HG03354 (cell line): ENCODE measurements at regions not wholly inside any gene's neighbourhood (a gene's known extent, or its start where the extent isn't known, plus 50 kb on each side); places are given as distances from the start of the nearest gene placed in this dataset.

Experiments used
- ATAC-seq: cut with Tn5 transposase; IDR thresholded peaks from one replicate; pipeline ENCODE4 v1.9.1; 2021; ENCODE audit warnings: mild to moderate bottlenecking; ENCODE audit not compliant: unreplicated experiment, poor library complexity, severe bottlenecking

DNA sequence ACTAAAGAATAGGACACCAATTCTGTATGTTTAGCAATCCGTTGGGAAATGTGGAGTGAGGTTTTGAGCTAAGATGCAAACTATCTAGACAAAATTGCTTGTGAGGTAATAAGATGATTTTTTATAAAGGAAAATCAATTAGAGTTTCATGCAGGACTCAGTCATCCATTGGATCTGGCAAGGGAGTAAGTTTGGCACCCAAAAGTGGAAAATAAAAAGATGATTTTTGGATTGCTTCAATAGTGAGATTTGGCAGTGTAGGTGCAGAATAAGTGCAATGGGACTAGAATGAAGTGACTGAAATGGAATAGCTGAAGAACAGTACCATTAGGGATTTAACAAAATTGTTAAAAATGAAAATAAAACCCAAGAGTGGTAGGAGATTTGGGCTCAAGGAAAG lies 290.5 kb upstream of the EPHA5 start:
- ATAC-seq = no peak

DNA sequence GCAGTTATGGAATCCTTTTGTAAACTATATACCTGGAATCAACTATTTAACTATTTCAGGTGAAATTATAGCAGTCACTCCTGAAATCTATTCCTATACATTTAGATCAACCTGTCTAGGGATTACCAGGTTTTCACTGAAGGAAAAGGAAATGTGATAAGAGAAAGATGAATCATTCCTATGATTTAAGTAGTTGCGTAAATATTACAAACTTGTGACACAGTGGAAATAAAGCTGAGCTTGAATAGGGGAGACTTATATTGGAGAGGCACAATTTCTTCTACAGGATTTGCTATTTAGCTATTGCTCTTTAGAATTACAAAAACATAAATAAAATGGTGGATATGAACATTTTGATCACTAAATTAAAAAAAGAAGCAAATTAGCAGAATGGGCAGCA lies 284.1 kb upstream of the EPHA5 start:
- no peak for ATAC-seq

DNA sequence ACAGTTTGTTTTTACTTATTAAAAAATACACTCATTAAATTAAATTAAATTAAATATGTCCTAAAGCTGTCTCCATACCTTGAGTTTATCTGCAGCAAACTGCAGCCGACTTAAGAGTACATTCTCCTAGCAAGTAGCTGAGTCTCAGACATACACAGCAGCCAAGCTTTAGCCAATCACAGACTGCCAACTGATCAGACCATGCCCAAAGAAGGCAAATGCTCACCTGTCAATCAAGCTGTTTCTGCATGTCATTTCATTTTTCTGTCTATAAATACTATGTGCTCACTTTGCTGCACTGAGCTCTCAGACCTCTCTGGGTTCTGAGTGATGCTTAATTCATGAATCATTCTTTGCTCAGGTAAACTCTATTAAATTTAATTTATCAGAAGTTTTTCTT lies 280.9 kb upstream of the EPHA5 start:
- ATAC-seq = no peak

DNA sequence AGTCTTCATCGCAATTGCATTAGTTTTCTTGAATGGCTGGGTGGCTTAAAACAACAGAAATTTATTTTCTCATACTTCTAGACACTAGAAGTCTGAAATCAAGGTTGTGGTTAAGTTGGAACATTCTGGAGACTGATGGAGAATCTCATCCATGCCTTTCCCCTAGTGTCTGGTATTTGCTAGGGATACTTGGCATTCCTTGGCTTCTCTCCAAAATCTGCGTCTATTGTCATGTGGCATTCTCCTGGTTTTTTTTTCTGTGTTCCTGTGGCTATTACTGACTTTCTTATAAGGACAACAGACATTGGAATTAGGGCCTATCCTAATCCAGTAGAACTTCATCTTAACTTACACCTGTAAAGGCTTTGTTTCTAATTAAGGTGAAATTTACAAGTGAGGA lies 272.8 kb upstream of the EPHA5 start:
- ATAC-seq = no peak

DNA sequence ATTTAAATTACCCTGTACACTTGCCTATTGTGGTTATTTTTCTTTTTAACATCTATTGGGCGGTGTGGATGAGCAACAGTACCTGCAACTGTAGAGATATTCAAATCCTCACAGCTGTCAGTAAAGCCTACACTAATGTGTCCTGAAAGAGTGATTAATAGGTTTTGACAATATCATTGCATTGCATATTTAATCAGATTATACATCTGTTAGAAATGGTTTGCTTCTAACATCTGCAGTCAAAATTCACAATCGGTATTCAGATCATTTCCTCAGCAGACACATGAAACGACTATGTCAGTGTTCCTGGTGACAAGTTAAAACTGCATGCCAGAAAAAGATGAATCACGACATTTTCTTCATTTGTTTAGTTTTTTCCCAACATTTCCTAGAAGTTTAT lies 254.6 kb upstream of the EPHA5 start:
- no peak for ATAC-seq

DNA sequence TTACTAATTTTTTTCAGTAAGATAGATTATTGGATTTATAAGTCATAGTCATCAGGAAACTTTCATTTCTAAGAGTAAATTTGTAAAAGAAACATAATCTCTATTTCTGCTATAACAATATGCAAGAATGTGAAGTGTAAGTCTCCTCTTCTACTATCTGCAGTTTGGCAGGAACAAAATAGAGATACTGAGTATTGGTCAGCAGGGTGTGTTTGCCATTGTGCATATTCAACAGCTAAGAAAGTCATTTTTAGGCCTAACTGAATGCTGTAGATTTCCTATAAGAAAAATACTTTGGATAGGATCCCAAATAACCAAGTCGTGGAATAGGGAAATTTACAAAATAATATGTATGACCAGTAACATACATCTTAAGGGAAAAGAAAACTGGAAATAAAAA lies 253.3 kb upstream of the EPHA5 start:
- no peak for ATAC-seq

DNA sequence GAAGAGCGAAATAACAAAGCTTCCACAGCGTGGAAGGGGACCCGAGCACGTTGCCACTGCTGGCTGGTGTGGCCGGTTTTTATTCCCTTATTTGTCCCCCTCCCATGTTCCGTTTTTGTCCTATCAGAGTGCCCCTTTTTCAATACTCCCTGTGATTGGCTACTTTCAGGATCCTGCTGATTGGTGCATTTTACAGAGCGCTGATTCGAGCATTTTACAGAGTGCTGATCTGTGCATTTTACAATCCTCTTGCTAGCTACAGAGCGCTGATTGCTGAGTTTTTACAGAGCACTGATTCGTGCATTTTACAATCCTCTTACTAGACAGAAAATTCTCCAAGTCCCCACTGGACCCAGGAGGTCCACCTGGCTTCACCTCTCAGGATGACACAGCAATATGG lies 250.9 kb upstream of the EPHA5 start:
- ATAC-seq = no peak

DNA sequence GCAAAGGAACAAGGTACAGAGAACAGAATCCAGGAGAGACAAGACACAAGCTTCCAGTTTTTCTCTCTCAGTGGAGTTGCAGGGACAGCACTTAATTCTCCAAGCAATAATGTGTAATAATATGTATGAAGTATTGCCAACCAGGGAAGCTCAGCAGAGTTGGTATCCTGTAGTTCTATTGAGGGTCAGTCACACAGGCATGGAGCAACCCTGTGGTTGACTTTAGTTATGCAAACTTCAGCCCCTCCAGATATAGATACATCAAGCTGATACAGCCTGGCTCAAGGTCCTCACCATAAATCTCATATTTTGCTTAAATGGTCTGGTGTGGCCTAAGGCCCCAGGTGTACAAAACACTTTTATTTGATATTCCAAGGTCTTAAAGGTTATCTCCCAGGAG lies 248.6 kb upstream of the EPHA5 start:
- ATAC-seq = no peak

DNA sequence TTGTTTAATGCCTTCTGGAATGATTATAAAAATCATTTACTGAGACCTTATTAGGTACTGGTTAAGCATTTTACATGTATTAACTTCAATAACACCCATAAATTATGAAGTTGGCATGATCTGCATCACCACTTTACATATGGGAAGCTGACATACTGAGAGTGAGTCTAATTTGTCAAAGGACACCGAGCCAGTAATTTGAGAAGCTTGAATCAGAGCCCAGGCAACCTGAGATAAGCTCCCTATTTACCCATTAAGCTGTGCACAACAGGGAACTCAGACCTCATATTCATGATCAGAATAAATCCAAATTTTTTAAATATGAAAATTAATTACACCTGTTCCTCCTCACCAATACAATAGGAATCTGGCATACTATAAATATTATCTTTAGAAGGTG lies 247.9 kb upstream of the EPHA5 start:
- ATAC-seq = no peak

DNA sequence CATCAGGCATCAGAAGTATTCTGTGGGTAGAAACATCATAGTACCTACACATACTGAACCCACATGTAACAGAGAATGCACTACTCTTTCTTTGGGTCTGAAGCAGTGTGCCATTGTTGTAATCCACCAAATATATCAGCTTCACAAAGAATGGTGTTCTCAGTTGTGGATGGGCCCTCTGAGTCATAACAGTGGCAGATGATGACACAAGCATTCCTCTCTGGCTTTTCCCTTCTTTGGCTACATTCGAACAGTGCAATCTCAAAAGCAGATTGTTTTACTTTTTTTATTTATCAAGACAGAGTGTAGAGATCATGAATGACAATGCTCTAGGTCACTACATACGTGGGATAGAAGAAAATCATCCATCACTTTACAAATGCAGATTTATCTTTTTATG lies 247.2 kb upstream of the EPHA5 start:
- ATAC-seq = no peak

DNA sequence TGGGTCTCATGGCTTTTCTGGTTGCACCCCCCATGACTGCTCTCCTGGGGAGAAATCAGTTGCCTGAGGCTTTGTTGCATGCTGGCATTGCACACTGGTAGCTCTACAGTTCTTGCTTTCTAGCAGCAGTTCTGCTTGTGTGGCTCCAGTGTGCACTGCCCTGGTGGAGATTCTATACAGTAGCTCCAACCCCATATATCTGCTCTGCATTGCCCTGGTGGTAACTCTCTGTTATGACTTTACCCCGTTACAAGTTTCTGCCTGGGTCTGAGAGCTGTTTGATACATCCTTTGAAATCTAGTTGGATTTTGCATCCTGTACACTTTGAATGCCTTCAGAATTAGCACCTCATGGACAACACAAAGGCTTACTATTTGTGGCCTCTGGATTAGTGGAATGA lies 241.4 kb upstream of the EPHA5 start:
- no peak for ATAC-seq

DNA sequence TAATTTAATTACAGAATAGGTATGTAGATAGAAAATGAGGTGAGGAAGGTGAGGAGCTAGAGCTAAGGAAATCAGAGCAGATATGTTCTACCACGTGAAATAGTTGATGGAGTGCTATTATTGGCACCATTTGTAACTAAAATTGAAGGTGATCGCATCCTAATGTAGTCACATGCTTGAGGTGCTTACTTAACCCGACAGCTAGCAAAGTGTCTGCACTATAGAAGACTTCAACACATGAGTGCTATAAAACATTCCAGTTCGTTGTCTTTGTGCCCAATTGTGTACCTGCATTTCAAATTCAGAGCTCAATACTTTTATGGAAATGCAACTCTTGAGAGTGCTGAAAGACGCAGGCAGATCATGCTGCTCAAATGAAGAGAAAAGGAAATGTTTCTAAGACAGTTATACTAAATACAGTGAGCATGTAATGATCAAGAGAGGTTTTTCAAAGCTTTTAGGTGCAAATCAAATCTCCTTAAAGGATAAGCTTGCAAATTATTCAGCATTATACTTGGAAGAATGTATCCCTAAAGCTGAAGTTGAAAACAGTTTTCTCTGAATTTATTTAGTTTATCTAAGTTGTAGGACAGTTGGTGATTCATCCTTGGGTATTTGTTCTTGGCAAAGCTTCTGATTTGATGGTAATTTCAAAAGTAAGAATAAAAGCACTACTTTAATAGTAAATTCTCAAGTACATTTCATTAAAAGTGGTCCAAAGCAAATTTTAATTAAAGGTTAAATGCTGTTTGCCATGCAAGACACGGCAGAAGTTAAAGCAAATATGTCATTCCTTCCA lies 223.9 kb upstream of the EPHA5 start:
- ATAC-seq = no peak

DNA sequence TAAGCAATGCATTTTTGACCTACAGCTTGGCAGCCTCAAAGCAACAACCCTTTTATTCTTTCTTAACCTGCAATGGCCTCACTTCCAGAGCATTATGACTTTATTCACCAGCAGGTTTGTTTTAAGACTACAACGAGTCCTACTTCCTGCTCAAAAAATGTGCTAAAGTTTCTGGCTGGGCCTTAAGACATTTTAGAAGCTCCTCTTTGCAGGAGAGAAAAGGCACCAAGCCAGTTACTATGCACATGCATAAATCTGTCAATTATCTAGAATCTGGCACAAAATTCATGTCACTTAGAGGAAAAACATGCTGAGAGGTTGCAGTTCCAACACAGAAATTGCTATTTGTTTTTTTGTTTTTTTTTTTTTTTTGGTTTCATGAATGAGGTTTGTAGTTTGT lies 223.0 kb upstream of the EPHA5 start:
- ATAC-seq = no peak

DNA sequence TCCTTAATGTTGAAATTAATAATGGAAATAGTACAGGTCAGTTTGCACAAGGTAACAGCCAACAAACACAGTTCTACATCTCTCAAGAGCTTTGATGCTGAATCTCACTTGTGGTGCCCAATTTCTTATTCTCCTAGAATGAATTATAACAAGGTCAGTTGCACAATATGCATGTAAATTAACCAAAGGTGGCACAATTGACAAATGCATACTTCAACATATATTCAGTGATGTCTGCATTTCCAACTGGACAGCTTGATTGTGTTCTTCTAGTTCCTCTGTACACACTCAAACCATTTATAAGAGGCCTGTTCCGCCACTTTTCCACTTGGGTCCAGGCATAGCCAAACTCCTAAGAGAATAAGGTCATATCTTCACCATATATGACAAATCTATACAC lies 210.3 kb upstream of the EPHA5 start:
- no peak for ATAC-seq

DNA sequence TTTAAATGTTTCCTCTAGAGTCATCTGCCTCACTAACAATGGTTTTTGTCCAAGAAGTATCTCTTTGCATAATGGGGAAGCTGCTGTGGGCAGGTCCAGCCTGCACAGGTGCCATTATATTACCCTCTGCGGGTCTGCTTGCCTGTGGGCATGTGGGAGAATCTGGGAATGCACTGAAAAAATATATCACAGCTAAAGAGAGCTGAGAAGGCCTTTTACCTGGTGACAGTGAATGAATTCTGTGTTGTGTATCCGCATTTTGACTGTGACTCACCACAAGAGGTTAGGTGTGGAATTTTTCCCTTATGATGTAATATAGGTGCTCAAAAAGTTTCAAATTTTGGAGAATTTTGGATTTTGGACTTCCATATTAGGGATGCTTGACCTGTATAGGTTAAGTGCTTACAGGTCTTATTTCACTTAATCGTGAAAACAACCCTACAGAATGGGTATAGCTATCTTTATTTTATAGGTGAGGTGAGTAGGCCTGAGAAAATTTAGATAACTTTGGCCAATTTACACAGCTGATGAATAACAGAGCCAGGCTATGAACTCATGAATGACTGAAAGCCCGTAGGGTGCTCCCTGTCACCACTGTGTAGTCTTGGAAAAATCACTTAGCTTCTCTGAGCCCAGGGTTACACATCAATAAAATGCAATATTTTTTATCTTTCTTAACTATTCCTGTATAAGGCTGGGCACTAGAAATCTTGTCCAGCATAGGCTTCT lies 198.0 kb upstream of the EPHA5 start:
- ATAC-seq = no peak

DNA sequence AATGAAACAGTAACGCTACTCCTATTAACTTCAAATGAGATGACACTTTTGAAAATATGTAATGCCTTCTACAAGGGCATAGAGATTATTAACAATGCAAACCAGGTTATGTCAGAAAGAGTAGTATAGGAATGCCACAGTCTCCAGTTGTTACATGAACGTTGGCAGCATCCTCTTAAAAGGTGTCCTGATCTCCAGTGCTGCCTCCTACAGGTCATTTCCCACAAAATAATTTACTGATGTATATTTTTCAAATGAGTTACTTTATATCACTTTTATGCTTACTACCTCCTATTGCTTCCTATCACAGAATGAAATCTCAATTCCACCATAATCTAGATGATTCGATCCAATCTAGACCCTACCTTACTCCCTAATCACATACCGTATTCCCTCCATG lies 195.2 kb upstream of the EPHA5 start:
- no peak for ATAC-seq

DNA sequence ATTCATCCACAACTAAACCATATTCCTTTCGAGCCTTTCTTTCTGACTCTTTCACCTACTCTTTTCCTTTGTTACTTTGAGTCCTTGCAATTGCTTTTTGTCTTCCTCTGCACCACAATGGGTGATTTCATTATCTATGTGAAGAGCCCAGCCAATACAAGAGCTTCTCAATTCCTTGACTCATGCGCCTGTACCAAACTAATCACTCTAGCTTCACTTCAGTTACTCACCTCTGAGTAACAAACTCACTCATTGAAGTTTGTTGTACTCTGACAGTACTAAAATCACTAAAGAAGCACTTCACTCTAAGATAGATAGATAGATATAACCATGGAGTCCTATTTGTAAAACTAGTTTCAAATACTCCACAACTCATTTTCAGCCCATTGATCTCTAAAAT lies 191.7 kb upstream of the EPHA5 start:
- ATAC-seq = no peak

DNA sequence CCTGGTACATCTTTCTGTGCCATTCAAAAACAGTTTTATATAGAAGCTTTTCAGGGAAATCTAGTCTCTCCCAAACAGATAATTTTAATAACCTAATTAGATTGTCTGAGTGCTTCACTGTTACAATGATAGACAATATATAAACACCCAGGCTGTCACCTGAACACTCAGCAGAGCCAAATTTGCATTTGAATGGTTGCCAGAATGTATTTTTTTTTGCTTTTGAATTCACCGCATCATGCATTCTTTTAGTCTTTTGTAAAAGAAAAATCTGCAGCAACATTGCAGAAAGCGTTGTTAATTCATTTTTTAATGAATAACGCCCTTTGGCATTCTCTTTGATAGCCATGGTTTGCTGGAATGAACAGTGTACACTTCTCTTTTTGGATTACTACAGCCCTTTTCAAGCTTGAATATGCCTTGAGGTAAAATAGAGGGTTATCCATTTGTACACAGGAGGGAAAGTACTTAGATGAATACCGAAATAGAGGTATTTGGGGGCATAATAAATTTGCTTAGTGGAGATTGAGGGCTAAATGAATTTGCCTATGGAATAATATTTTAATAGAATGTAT lies 175.0 kb upstream of the EPHA5 start:
- no peak for ATAC-seq

DNA sequence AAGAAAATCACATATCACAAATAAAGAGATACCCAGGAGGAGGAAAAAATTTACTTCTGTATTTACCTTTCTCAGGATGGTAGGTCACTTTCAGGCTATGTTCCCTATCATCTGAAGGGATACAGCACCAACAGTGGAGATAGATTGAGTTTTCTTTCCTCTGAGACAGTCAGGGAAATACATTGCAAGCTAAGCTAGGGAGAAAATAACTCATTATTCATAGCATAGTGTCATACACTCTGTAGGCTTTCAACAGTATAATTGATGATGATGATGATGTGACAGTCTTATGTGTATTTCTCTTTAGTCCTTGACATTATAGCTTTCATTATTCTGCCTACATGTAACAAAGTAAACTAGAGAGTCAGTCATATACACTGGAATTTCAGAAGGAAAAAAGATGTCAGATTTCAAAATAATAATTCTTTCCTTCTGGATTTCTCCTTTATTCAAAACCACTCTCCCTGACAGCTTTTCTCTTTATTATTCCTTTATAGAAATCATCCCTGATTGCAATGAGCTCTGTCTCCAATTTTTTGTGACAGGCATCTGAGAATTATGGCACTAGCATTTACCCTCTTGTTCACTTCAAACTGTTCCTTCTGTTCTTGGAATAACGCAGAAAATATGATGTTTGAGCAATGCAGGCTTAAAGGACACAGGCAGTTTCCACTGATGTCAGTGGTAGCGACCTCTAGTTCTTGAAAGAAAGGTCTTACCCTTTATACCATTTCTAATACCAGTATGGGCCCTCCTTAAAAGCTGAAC lies 169.1 kb upstream of the EPHA5 start:
- no peak for ATAC-seq

DNA sequence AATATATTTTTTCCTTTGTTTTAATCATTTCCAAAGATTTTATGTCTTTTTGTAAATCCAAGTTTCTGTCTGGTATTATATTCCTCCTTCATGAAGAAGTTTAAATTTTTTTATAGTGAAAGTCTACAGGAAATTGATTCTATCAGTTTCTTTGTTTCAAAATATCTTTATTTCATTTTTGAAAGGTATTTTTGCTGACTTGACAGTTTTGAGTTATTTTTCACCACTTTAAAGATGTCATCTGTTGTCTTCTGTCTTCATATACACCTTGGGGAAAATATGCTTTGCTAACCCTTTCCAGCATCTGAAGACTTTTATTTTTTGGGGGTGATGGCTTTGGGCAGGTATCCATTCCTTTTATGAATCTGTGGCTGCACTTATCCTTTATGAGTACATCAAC lies 164.4 kb upstream of the EPHA5 start:
- no peak for ATAC-seq

DNA sequence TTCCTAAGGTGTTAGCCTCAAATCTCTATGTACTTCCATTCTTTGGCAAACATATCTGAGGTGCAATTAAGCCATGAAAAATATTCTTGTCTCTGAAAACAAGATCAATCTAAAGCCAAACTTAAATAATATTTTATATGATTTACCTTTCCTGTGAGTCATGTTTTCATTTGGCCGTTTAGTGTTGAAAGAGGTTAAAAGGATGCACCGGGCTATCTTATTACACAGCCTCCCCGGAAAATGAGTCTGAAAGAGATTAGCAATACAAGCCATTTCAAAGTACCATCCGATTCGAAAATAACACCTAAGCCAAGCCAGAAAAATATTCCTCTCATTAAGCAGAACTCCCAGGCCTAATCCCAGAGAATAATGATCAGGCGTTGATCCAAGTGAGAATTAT lies 161.5 kb upstream of the EPHA5 start:
- no peak for ATAC-seq
